Adrenal gland (tissue), 9 donors: ENCODE measurements at regions not wholly inside any gene's neighbourhood (a gene's known extent, or its start where the extent isn't known, plus 50 kb on each side); places are given as distances from the start of the nearest gene placed in this dataset.
"Not testable (repeated sequence)": the region's sequence is repeated elsewhere in the genome, so short reads cannot be mapped to it uniquely, and the experiment has no call there.

Experiments used
- DNase-seq, 7 donors: peaks; one replicate each; pipeline ENCODE4 v3.0.0-alpha.2; 2019 to 2020
- H3K27ac ChIP-seq, 5 donors: fragments of 200-600 bp; sonication (generic) in 4 of 5; 1 replicate in 3 of 5; 2 replicates in 2 of 5; pipeline versions ENCODE4 v1.5.1 to v1.8.0; 2016 to 2020; ENCODE audit warnings: mild to moderate bottlenecking in 1 of 5
- H3K27me3 ChIP-seq: fragments of 200-600 bp; 2 replicates; pipeline ENCODE4 v1.8.0; 2021
- H3K36me3 ChIP-seq, 2 donors: fragments of 200-600 bp; replicated peaks in 1 of 2; 1 replicate in 1 of 2; 2 replicates in 1 of 2; pipeline versions ENCODE4 v1.5.1 to v1.8.0; 2018 to 2022
- H3K4me1 ChIP-seq, 2 donors: fragments of 200-600 bp; replicated peaks in 1 of 2; 1 replicate in 1 of 2; 2 replicates in 1 of 2; pipeline versions ENCODE4 v1.5.1 to v1.8.0; 2018 to 2021
- H3K4me3 ChIP-seq, 4 donors: fragments of 200-600 bp; sonication (generic) in 3 of 4; one replicate each; pipeline ENCODE4 v1.5.1; 2016 to 2018
- H3K9me3 ChIP-seq, 3 donors: fragments of 200-600 bp; sonication (generic) in 1 of 3; replicated peaks in 1 of 3; 1 replicate in 2 of 3; 2 replicates in 1 of 3; pipeline versions ENCODE4 v1.5.1 to v1.8.0; 2016 to 2021
- POLR2A ChIP-seq, 2 donors: fragments of 450-650 bp; IDR thresholded peaks; one replicate each; pipeline ENCODE4 v1.6.1; 2017; ENCODE audit warnings: antibody characterized with exemption in 2 of 2, mild to moderate bottlenecking in 2 of 2, moderate library complexity in 1 of 2
- WGBS, 4 donors: extraction: QIAGEN DNeasy Blood & Tissue Kit in 2 of 4; methylation state at CpG; one replicate each; pipeline versions ENCODE4 v1.1.5 to v1.1.7; 2013 to 2017; 5-methylcytosine and 5-hydroxymethylcytosine counted together
- intact Hi-C, 2 donors: fragments of 100-400 bp; cut with DNase I; formaldehyde crosslinking; loops; one replicate each; pipeline versions ENCODE4 v1.14.1 to v1.15.0; 2022 to 2023
- TF ChIP-seq, protein P1 (sequence below), 6 experiments: fragments of 450-650 bp in 4 of 6; fragments of 200-600 bp in 2 of 6; sonication (generic) in 1 of 6; IDR thresholded peaks; 1 replicate in 5 of 6; 2 replicates in 1 of 6; pipeline versions ENCODE4 v1.5.1 to v1.8.0; 2016 to 2021; ENCODE audit warnings: antibody characterized with exemption in 6 of 6, mild to moderate bottlenecking in 2 of 6, moderate library complexity in 1 of 6
- donor health status: healthy with polysubstance abuse.
- donor health status: Bipolar disorder and iron deficiency.
- donor health status: DM: yes; HTN: yes; CAD: no.
- donor health status: DM: no; HTN: no; CAD: no.
- donor health status: DM: no; HTN: no; CAD: no.

GRCh38 chr3:181919375-181919774 is 207.7 kb downstream of the SOX2 start:
- H3K27ac ChIP-seq = no peak overlapping the region
- no peaks in the 10 kb centered on the region for H3K36me3 ChIP-seq
- H3K4me1 ChIP-seq = no peaks in the 10 kb centered on the region
- intact Hi-C loops = no loop called here
- no peak overlapping the region for H3K4me3 ChIP-seq
- no peak for TF ChIP-seq POLR2A (IDR thresholded peaks at IDR 0.05)
- TF ChIP-seq, protein P1, sequence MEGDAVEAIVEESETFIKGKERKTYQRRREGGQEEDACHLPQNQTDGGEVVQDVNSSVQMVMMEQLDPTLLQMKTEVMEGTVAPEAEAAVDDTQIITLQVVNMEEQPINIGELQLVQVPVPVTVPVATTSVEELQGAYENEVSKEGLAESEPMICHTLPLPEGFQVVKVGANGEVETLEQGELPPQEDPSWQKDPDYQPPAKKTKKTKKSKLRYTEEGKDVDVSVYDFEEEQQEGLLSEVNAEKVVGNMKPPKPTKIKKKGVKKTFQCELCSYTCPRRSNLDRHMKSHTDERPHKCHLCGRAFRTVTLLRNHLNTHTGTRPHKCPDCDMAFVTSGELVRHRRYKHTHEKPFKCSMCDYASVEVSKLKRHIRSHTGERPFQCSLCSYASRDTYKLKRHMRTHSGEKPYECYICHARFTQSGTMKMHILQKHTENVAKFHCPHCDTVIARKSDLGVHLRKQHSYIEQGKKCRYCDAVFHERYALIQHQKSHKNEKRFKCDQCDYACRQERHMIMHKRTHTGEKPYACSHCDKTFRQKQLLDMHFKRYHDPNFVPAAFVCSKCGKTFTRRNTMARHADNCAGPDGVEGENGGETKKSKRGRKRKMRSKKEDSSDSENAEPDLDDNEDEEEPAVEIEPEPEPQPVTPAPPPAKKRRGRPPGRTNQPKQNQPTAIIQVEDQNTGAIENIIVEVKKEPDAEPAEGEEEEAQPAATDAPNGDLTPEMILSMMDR (IDR thresholded peaks at IDR 0.05) = no peak
- no peak for DNase-seq
- 70 to 89% (median 74%) methylated on average over 1 of the region's 1 CpG for WGBS, 4 donors
- no peaks in the 10 kb centered on the region for H3K27me3 ChIP-seq
- no peaks in the 10 kb centered on the region for H3K9me3 ChIP-seq

DNA sequence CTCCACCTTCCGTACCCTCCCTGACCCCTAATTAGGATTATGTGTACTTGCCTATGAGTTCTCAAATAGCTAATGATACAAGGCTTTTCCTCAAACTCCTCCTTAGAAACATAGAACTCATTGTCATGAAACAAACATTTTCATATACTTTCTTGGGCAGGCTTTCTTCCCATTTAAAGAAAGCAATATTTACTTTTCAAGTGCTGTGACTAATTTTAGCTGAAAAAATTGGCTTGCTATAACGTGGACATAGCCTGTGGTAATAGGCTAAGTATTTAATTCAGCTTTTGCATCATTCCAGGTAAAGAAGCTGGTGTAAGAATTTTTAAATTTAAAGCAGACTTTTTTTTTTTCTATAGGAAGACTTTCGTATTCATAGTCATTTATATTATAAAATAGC is 208.7 kb downstream of the SOX2 start:
- TF ChIP-seq POLR2A (IDR thresholded peaks at IDR 0.05) = no peak
- TF ChIP-seq, protein P1 (IDR thresholded peaks at IDR 0.05) = no peak
- H3K9me3 ChIP-seq = no peaks in the 10 kb centered on the region
- no peak for DNase-seq
- H3K27me3 ChIP-seq = no peaks in the 10 kb centered on the region
- intact Hi-C loops = no loop called here
- H3K36me3 ChIP-seq = no peaks in the 10 kb centered on the region
- no peak overlapping the region for H3K4me3 ChIP-seq
- no peak overlapping the region for H3K27ac ChIP-seq
- H3K4me1 ChIP-seq = no peaks in the 10 kb centered on the region
- WGBS, 4 donors = 61 to 67% (median 64%) methylated on average over 3 of the region's 3 CpGs

DNA sequence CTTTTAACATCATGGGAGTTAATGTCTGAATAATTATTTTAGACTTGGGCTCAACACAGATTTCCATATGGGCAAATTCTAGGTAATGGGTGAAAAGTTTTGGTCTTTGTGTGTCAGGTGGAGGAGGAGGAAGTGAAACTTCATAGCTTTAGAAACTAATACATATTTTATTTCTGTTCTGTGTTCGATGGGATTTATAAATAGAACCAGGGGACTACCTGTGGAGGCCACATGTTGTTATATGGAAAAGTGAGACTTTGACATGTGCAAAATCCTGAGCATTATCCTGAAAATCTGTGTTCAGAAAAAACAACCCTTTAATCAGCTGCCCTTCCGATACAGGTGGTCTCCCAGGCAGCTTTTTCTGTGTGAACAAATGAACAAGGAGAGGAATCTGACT is 209.5 kb downstream of the SOX2 start:
- TF ChIP-seq, protein P1 (IDR thresholded peaks at IDR 0.05) = no peak
- no peak for TF ChIP-seq POLR2A (IDR thresholded peaks at IDR 0.05)
- H3K27me3 ChIP-seq = no peaks in the 10 kb centered on the region
- H3K9me3 ChIP-seq = no peaks in the 10 kb centered on the region
- intact Hi-C loops = no loop called here
- no peak overlapping the region for H3K4me3 ChIP-seq
- H3K4me1 ChIP-seq = no peaks in the 10 kb centered on the region
- no peak for DNase-seq
- WGBS, 4 donors = 64 to 83% (median 75%) methylated on average over 2 of the region's 2 CpGs
- no peaks in the 10 kb centered on the region for H3K36me3 ChIP-seq
- H3K27ac ChIP-seq = no peak overlapping the region

DNA sequence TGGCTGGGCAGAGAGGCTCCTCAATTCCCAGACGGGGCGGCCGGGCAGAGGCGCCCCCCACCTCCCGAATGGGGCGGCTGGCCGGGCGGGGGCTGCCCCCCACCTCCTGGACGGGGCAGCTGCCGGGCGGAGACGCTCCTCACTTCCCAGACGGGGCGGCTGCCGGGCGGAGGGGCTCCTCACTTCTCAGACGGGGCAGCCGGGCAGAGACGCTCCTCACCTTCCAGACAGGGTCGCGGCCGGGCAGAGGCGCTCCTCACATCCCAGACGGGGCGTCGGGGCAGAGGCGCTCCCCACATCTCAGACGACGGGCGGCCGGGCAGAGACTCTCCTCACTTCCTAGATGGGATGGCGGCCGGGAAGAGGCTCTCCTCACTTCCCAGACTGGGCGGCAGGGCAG is 214.1 kb downstream of the SOX2 start:
- H3K27me3 ChIP-seq, H3K9me3 ChIP-seq, H3K4me1 ChIP-seq, H3K4me3 ChIP-seq, H3K27ac ChIP-seq, intact Hi-C loops, H3K36me3 ChIP-seq, DNase-seq: not testable (repeated sequence)
- 88 to 98% (median 90%) methylated on average over 6 to 34 of the region's 34 CpGs for WGBS, 4 donors

DNA sequence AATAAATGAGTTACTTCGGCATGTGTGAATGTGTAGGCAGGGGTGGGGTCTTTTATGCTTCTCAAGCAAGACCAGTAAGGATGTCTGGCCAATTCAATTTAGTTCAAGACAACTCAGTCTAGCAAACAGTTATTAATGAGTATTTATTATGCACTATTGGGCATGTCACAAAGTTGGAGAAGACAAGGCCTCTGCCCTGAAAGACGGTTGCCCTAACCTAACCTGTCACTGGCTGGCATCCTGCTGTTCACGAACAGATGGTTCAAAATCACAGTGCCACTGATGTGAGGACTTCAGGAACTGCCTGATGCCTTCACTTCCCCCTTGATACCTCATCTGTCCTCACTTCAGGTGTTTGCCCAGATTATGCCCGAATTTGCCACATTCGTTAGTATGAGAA is 217.8 kb downstream of the SOX2 start:
- Histone ChIP-seq H3K27ac (no peak overlapping the region), H3K4me3 (no peak overlapping the region), H3K9me3 (no peaks in the 10 kb centered on the region), H3K36me3 (no peaks in the 10 kb centered on the region), H3K27me3 (no peaks in the 10 kb centered on the region), H3K4me1 (no peaks in the 10 kb centered on the region)
- no peak for DNase-seq
- intact Hi-C loops = no loop called here
- 74 to 84% (median 83%) methylated on average over 5 of the region's 5 CpGs for WGBS, 4 donors
- TF ChIP-seq, protein P1 (IDR thresholded peaks at IDR 0.05) = no peak
- no peak for TF ChIP-seq POLR2A (IDR thresholded peaks at IDR 0.05)
